Heart right ventricle (tissue), 16 donors: ENCODE measurements at regions not wholly inside any gene's neighbourhood (a gene's known extent, or its start where the extent isn't known, plus 50 kb on each side); places are given as distances from the start of the nearest gene placed in this dataset.

Experiments
- ATAC-seq, 8 donors: fragments of 200-7000 bp; cut with Tn5 transposase; one replicate each; pipeline ENCODE4 v1.9.1; 2020; ENCODE audit warnings: mild to moderate bottlenecking in 8 of 8, moderate library complexity in 8 of 8, moderate number of reproducible peaks in 1 of 8
- DNase-seq, 2 donors: peaks; one replicate each; pipeline ENCODE4 v3.0.0-alpha.2; 2020
- H3K27ac ChIP-seq, 10 donors: fragments of 200-600 bp; sonication (generic) in 2 of 10; one replicate each; pipeline versions ENCODE4 v1.5.0 to v1.8.0; 2020 to 2022; ENCODE audit warnings: mild to moderate bottlenecking in 3 of 10
- H3K27me3 ChIP-seq, 7 donors: fragments of 200-600 bp; one replicate each; pipeline ENCODE4 v1.8.0; 2021 to 2022; ENCODE audit warnings: mild to moderate bottlenecking in 2 of 7
- H3K36me3 ChIP-seq, 9 donors: fragments of 200-600 bp; sonication (generic) in 1 of 9; one replicate each; pipeline versions ENCODE4 v1.5.0 to v1.8.0; 2020 to 2022; ENCODE audit warnings: mild to moderate bottlenecking in 2 of 9
- H3K4me1 ChIP-seq, 9 donors: fragments of 200-600 bp; sonication (generic) in 1 of 9; one replicate each; pipeline versions ENCODE4 v1.5.0 to v1.8.0; 2020 to 2022; ENCODE audit warnings: mild to moderate bottlenecking in 4 of 9
- H3K4me3 ChIP-seq, 10 donors: fragments of 200-600 bp; sonication (generic) in 2 of 10; one replicate each; pipeline versions ENCODE4 v1.5.0 to v1.8.0; 2020 to 2022; ENCODE audit warnings: mild to moderate bottlenecking in 7 of 10, moderate library complexity in 2 of 10
- H3K9me3 ChIP-seq, 11 donors: fragments of 200-600 bp in 10 of 11; sonication (generic) in 2 of 11; one replicate each; pipeline versions ENCODE4 v1.5.0 to v1.8.0; 2013 to 2022; ENCODE audit warnings: mild to moderate bottlenecking in 2 of 11, control low read depth in 1 of 11, moderate library complexity in 1 of 11
- CTCF ChIP-seq, 9 donors: fragments of 200-600 bp; sonication (generic) in 2 of 9; IDR thresholded peaks; one replicate each; pipeline versions ENCODE4 v1.5.0 to v1.8.0; 2021 to 2022; ENCODE audit warnings: antibody characterized with exemption in 9 of 9, mild to moderate bottlenecking in 5 of 9, moderate library complexity in 1 of 9
- WGBS, 2 donors: extraction: QIAGEN DNeasy Blood & Tissue Kit; methylation state at CpG; one replicate each; pipeline ENCODE4 v1.1.7; 2013; ENCODE audit warnings: inconsistent platforms in 1 of 2; 5-methylcytosine and 5-hydroxymethylcytosine counted together
- intact Hi-C, 10 donors: fragments of 100-400 bp; cut with DNase I; formaldehyde crosslinking; loops; one replicate each; pipeline versions ENCODE4 v1.11.1 to v1.14.2; 2022
- donor health status: Arrhythmogenic right ventricular cardiomyopathy.
- donor health status: ischemic (EF 13 %, LVEDD 7.1; RV severe dilation, severe dysfunction).
- donor health status: healthy with polysubstance abuse.
- donor health status: DM: no; HTN: yes; CAD: no.
- donor health status: DM: no; HTN: no; CAD: no.
- donor health status: ischemic (EF 25% LVEDD 6.9; RV normal size, moderate dysfunction).
- donor health status: ischemic (EF 25% LVEDD 5.7; RV mildly dilated, moderate dysfunction).
- donor health status: healthy.
- donor health status: DM: yes; HTN: yes; CAD: no.
- donor health status: Ischemic cardiomyopathy.
- donor health status: ischemic (EF 35%, LVEDD 5.7; RV mildly dilated, moderate dysfunction).
- donor health status: nonischemic (EF 11% LVEDD 7.7; RV severe dilation, severe dysfunction).
- donor health status: DM: yes; HTN: yes; CAD: no.
- donor health status: PGD.
- donor health status: ischemic (EF 29% LVEDD 5.4; RV normal size, mild dysfunction).
- donor health status: nonischemic (EF 23%, LVEDD 6.1; RV moderate dilation, normal function).

- 75 to 79% methylated on average over 5 of the region's 5 CpGs for WGBS, 2 donors
These were observed 1628.8 kb upstream of the SEL1L start for GRCh38 chr14:83162361-83162929.

GRCh38 chr14:83163016-83163415 lies 1629.4 kb upstream of the SEL1L start:
- TF ChIP-seq CTCF (IDR thresholded peaks at IDR 0.05) = no peak
- ATAC-seq = no peak
- 69 to 71% methylated on average over 4 of the region's 4 CpGs for WGBS, 2 donors
- Histone ChIP-seq H3K36me3 (no peaks in the 10 kb centered on the region), H3K4me1 (no peaks in the 10 kb centered on the region), H3K27me3 (no peaks in the 10 kb centered on the region), H3K9me3 (no peaks in the 10 kb centered on the region), H3K4me3 (no peak overlapping the region), H3K27ac (no peak overlapping the region)
- DNase-seq = no peak
- intact Hi-C loops = no loop called here

More at GRCh38 chr14:83162361-83162929, 1628.8 kb upstream of the SEL1L start:
- H3K36me3 ChIP-seq = no peaks in the 10 kb centered on the region
- intact Hi-C loops = no loop called here
- no peaks in the 10 kb centered on the region for H3K27me3 ChIP-seq
- no peaks in the 10 kb centered on the region for H3K9me3 ChIP-seq
- no peaks in the 10 kb centered on the region for H3K4me1 ChIP-seq
- no peak for DNase-seq
- H3K4me3 ChIP-seq = no peak overlapping the region
- ATAC-seq = no peak
- H3K27ac ChIP-seq = no peak overlapping the region
- TF ChIP-seq CTCF (IDR thresholded peaks at IDR 0.05) = no peak

GRCh38 chr14:83164016-83164415 lies 1630.4 kb upstream of the SEL1L start:
- H3K4me1 ChIP-seq = no peaks in the 10 kb centered on the region
- no peak for TF ChIP-seq CTCF (IDR thresholded peaks at IDR 0.05)
- intact Hi-C loops = no loop called here

GRCh38 chr14:83164591-83164990 lies 1630.9 kb upstream of the SEL1L start:
- no peaks in the 10 kb centered on the region for H3K27me3 ChIP-seq
- no peak overlapping the region for H3K27ac ChIP-seq
- H3K36me3 ChIP-seq = no peaks in the 10 kb centered on the region
- ATAC-seq = no peak
- WGBS, 2 donors = 46 to 47% methylated on average over 1 of the region's 1 CpG
- intact Hi-C loops = no loop called here
- H3K9me3 ChIP-seq = no peaks in the 10 kb centered on the region
- DNase-seq = no peak
- no peaks in the 10 kb centered on the region for H3K4me1 ChIP-seq
- TF ChIP-seq CTCF (IDR thresholded peaks at IDR 0.05) = no peak
- no peak overlapping the region for H3K4me3 ChIP-seq

More at GRCh38 chr14:83164016-83164415, 1630.4 kb upstream of the SEL1L start:
- ATAC-seq (peak in 1 of 8 donors; percentile 58), DNase-seq (no peak)
- H3K27me3 ChIP-seq = no peaks in the 10 kb centered on the region
- H3K9me3 ChIP-seq = no peaks in the 10 kb centered on the region
- H3K27ac ChIP-seq = no peak overlapping the region
- H3K36me3 ChIP-seq = no peaks in the 10 kb centered on the region
- WGBS, 2 donors = 40 to 50% methylated on average over 6 of the region's 6 CpGs
- no peak overlapping the region for H3K4me3 ChIP-seq
